HG03378 (cell line): ENCODE measurements at regions not wholly inside any gene's neighbourhood (a gene's known extent, or its start where the extent isn't known, plus 50 kb on each side); places are given as distances from the start of the nearest gene placed in this dataset.

Source experiments
- ATAC-seq: cut with Tn5 transposase; IDR thresholded peaks from one replicate; pipeline ENCODE4 v1.9.1; 2021; ENCODE audit warnings: mild to moderate bottlenecking, moderate library complexity; ENCODE audit not compliant: unreplicated experiment

DNA sequence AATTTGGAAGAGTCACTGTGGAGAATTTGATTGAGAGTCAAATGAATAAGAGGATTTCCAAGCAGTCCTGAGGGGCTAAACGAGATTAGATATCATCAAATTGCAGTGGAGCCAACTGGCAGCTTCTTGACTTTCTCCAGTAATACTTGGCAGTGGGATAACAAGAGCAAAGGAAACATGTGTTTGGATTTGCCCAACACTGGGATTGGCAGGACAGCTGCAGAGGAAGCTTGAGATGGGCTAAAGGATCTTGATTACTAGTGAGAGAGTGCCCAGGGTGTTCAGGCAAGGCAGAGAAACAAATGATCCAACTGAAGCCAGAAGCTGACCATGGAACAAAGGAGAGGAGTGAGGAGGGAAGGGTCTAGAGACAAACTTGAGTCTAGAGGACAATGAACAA, 356.0 kb upstream of the ISL1 start:
- ATAC-seq = no peak

GRCh38 chr5:51028394-51028793, 354.9 kb upstream of the ISL1 start:
- no peak for ATAC-seq

GRCh38 chr5:51033215-51033614, 350.0 kb upstream of the ISL1 start:
- no peak for ATAC-seq

- ATAC-seq = no peak
These were observed 348.9 kb upstream of the ISL1 start for GRCh38 chr5:51034222-51034901.

DNA sequence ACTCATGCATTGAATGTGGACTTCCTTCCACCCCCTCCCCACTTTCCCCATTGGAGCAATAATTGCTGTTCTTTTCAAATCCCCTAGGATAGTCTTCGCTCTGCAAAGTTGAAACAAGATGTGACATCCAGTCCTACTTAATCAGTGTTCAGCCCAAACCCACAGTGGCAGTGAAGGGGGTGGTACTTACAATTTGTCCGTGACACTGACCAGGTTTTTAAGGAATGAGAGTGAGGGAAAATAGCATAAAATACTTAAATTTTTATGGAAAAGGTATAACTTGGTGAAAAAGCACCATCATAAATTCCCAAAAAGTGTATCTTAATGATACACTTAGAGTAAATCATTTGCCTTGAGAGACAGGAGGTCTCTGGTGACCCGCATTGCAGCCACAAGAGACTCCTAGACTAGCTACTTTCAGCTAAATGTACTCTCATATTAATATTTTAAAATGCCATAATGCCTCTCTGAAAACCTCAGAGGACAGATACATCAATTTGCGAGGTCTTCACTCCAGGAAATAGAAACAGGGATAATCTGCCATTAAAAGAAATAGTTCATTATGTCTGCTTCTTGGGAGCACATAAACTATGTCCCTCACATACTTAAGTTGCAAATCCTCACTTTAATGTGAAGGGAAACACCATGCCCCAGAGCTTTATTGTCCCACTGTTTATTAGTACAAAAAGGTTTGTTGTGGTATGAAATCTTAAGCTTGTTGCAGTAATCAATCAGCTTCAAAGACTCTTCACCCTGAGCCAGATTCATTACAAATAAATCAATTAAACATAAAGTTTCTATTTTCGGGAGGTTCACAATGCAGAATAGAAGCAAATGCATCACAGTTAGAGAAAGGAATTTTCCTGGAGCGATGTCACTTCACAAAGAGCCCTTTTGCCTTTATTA, 343.6 kb upstream of the ISL1 start:
- no peak for ATAC-seq

GRCh38 chr5:51043745-51044144, 339.5 kb upstream of the ISL1 start:
- ATAC-seq = no peak

DNA sequence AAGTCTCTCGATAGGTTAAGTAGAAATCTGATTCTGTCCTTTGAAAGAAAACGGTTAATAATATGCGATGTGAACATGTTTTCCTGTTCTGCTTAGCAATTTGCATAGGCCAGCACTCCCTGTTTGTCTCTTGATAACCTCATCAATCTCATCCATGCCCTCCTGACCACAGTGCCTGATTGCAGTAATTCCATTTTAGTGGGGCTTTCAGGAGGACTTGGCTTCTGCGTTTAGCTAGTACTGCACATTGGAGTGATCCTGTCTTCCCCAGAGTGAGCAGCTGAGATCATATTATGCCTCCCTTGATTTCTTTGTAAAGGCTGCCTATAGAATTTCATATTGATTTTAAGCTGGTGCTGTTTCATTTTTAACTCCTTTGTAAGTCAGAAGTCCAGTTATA, 335.9 kb upstream of the ISL1 start:
- no peak for ATAC-seq

- no peak for ATAC-seq
These were observed 329.9 kb upstream of the ISL1 start for GRCh38 chr5:51053361-51053760.

DNA sequence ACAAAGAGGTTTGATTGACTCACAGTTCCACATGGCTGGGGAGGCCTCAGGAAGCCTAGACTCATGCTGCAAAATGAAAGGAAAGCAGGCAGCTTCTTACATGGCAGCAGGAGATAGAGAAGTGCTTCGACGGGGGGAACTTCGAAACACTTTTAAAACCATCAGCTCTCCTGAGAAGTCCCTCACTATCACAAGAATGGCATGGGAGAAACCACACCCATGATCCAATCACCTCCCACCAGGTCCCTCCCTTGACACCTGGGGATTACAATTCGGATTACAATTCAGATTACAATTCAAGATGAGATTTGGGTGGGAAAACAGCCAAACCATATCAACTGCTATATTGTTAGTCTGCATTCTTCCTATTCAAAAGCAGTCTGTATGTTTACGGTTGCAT, 322.3 kb upstream of the ISL1 start:
- ATAC-seq = no peak

GRCh38 chr5:51072937-51073336, 310.3 kb upstream of the ISL1 start:
- ATAC-seq = no peak

DNA sequence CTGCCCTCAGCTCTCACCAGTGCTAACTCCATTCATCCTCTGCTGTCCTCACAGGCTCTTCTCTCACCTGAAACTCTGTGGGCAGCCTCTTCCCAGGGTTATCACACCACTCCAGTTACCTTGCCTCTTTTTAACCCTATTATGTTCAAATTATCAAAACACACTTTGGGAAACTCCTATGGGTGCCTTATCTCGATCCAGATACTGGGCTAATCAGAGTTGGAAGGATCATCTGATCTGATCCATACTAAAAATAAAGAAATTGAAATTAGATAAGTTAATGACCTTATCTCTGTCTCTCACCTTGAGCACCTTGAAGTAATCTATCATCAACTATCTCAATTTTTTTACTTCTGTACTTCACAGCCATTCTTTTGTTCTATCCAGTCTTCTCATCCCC, 300.5 kb upstream of the ISL1 start:
- no peak for ATAC-seq

DNA sequence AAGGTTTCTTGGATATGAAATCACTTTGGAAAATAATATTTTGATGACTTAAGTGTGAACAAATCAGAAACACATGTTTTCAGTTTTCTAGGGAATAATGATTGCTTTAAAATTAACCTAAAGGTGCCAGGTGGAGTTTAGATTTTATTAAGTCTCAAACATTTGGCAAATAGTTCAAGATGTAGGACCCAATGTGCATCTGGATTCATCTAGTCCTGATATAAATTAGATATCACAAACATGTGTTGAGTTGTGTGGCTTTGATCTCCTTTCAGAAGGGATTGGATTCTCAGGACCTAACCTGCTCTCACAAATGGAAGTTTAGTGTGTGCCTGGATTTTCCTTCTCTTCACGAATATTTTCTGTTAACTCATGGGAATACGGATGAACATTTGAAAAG, 291.4 kb upstream of the ISL1 start:
- no peak for ATAC-seq

GRCh38 chr5:51095486-51095885, 287.8 kb upstream of the ISL1 start:
- ATAC-seq = no peak

GRCh38 chr5:51096859-51097258, 286.4 kb upstream of the ISL1 start:
- ATAC-seq = no peak

GRCh38 chr5:51099173-51099853, 283.9 kb upstream of the ISL1 start:
- no peak for ATAC-seq

DNA sequence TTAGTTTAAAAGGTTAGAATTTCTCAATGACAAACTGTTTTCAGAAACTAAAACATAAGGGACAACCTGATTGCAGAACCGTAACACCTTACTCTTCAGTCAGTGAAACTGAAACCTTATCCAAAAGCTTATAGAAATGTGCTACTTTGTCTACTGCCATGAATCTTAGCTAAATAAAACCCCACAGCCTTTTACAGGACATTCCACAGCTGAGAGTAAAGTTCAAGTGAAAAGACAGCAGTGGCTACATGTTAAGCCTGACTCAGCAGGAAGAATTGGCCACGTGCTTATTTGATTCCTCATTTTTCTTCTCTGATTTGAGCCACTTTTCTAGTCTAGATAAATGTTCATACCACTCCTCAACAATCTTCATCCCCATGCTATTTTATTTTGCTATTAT, 278.7 kb upstream of the ISL1 start:
- no peak for ATAC-seq

DNA sequence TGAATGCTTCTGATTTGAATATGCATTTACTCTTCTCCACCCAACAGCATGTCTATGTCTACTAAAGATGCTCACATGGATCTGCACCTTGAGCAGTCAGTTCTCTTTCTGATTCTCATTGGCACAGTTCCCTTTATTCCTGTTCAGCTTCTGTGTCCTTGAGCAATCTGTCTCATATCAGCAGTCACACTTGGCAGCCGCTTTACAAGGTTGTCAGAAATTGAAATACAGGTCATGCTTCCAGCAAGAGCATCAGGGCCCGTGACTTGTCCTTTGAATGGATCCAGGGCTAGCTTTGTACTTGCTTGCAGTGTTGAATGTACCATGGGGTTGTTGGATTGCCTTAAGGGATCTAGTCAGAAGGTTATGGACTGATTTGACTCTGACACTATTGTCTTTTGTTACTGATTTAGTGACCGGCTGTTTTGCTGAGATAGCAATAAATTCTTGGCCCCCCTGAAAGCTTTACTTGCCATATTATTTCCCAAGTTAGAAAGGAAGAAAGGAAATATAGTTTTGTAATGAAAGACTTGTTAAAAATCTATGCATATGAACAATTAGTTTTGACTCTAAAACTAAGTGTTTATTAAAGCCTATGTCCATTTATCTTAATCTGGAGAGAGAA, 273.4 kb upstream of the ISL1 start:
- no peak for ATAC-seq

DNA sequence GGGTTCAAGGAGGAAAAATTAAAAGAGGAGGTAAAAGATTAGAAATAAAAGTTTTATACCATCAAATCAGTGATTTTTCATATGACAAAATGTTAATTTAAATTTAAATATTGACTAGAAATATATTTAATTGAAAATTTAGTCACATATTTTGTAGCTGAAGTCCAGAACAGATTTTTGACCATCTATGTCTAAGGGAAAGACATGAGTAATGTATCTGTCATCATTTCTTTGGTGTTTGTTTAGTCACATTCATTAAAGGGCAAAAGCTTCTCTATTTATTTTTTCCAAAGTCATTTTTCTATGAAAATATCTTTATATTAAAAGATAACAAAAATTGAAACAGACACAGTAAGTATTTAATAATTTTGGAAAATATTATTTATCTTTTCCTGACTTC, 252.0 kb upstream of the ISL1 start:
- ATAC-seq = no peak

GRCh38 chr5:51138164-51138563, 245.1 kb upstream of the ISL1 start:
- ATAC-seq = no peak

DNA sequence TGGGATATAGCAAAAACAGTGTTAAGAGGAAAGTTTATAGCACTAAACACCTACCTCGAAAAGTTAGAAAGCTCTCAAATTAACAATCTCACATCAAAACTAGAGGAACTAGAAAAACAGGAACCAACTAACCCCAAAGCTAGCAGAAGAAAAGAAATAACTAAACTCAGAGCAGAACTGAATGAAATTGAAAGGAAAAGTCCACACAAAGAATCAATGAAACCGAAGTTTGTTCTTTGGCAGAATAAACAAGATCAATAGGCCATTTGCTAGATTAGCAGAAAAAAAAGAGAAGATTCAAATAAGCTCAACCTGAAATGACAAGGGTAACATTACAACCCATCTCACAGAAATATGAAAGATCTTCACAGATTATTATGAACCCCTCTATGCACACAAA, 234.8 kb upstream of the ISL1 start:
- no peak for ATAC-seq

DNA sequence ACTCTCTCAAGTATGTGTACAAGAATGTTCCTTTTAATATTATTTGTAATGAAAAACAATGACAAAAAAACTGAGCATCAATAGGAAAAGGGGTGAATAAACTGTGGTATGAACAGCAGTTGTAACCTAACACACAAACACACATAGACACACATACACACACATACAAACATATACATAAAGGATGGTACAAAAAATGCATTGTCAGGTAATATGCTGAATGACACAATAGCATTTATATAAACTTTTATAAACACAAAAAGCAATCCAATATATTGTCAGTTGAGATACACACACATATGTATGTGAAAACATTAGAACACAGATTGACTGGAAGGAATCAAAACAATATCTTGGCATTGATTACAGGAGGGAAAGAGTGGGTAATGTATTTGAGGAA, 227.0 kb upstream of the ISL1 start:
- ATAC-seq = no peak
